Stimulated activated CD4-positive, alpha-beta T cell treated with anti-CD3 and anti-CD28 coated beads, TNF-alpha, amount 100 ng/mL, for 4 hours (primary cell): ENCODE measurements at regions not wholly inside any gene's neighbourhood (a gene's known extent, or its start where the extent isn't known, plus 50 kb on each side); places are given as distances from the start of the nearest gene placed in this dataset.
"Not testable (repeated sequence)": the region's sequence is repeated elsewhere in the genome, so short reads cannot be mapped to it uniquely, and the experiment has no call there.

Experiments
- DNase-seq, 3 experiments: peaks; one replicate each; pipeline ENCODE4 v3.0.0-alpha.2; 2020; ENCODE audit warnings: low read depth in 3 of 3

- not testable (repeated sequence) for DNase-seq
These were observed 252.0 kb downstream of the GOLGA6L6 start for GRCh38 chr15:20289538-20290103.

- DNase-seq: not testable (repeated sequence)
These were observed 252.6 kb downstream of the GOLGA6L6 start for GRCh38 chr15:20288800-20289537.

- not testable (repeated sequence) for DNase-seq
These were observed 255.0 kb downstream of the GOLGA6L6 start for GRCh38 chr15:20286559-20286958.

- not testable (repeated sequence) for DNase-seq
These were observed 255.8 kb downstream of the GOLGA6L6 start for GRCh38 chr15:20285696-20286300.

GRCh38 chr15:20284891-20285535 is 256.6 kb downstream of the GOLGA6L6 start:
- DNase-seq: not testable (repeated sequence)

- not testable (repeated sequence) for DNase-seq
These were observed 257.9 kb downstream of the GOLGA6L6 start for GRCh38 chr15:20283651-20284050.

- DNase-seq: not testable (repeated sequence)
These were observed 259.1 kb downstream of the GOLGA6L6 start for GRCh38 chr15:20282491-20282943.

GRCh38 chr15:20281567-20282275 is 259.9 kb downstream of the GOLGA6L6 start:
- DNase-seq: not testable (repeated sequence)

GRCh38 chr15:20280933-20281463 is 260.6 kb downstream of the GOLGA6L6 start:
- DNase-seq: no peak

- DNase-seq: not testable (repeated sequence)
These were observed 261.3 kb downstream of the GOLGA6L6 start for GRCh38 chr15:20280141-20280932.

GRCh38 chr15:20279056-20279455 is 262.5 kb downstream of the GOLGA6L6 start:
- not testable (repeated sequence) for DNase-seq

GRCh38 chr15:20278376-20278775 is 263.2 kb downstream of the GOLGA6L6 start:
- DNase-seq: not testable (repeated sequence)

- DNase-seq: not testable (repeated sequence)
These were observed 264.1 kb downstream of the GOLGA6L6 start for GRCh38 chr15:20277451-20277850.

- DNase-seq: not testable (repeated sequence)
These were observed 265.1 kb downstream of the GOLGA6L6 start for GRCh38 chr15:20276312-20277114.

GRCh38 chr15:20275373-20275967 is 266.1 kb downstream of the GOLGA6L6 start:
- DNase-seq: not testable (repeated sequence)

GRCh38 chr15:20272422-20273184 is 269.0 kb downstream of the GOLGA6L6 start:
- DNase-seq: no peak

GRCh38 chr15:20271647-20272046 is 270.0 kb downstream of the GOLGA6L6 start:
- DNase-seq: no peak

- not testable (repeated sequence) for DNase-seq
These were observed 271.6 kb downstream of the GOLGA6L6 start for GRCh38 chr15:20269956-20270355.
